ENCODE measurements at regions not wholly inside any gene's neighbourhood (a gene's known extent, or its start where the extent isn't known, plus 50 kb on each side); places are given as distances from the start of the nearest gene placed in this dataset.

GRCh38 chrX:8869812-8870211, 68.6 kb upstream of the FAM9A start:
- no peak for TF ChIP-seq CTCF (IDR thresholded peaks at IDR 0.05)
- TF ChIP-seq EP300 (IDR thresholded peaks at IDR 0.05), result no peak
